Brain microvascular endothelial cell (primary cell): ENCODE measurements at regions not wholly inside any gene's neighbourhood (a gene's known extent, or its start where the extent isn't known, plus 50 kb on each side); places are given as distances from the start of the nearest gene placed in this dataset.

Experiments
- DNase-seq: peaks from one replicate; pipeline ENCODE4 v3.0.0-alpha.2; 2020
- H3K27ac ChIP-seq: fragments of 250-450 bp; sonication (Bioruptor Pico); 2 replicates; pipeline ENCODE4 v1.5.1; 2020; ENCODE audit warnings: mild to moderate bottlenecking, moderate library complexity
- H3K27me3 ChIP-seq: fragments of 250-450 bp; sonication (Bioruptor Pico); replicated peaks from 2 replicates; pipeline ENCODE4 v1.5.1; 2020; ENCODE audit warnings: mild to moderate bottlenecking
- H3K36me3 ChIP-seq: fragments of 250-450 bp; sonication (Bioruptor Pico); replicated peaks from 2 replicates; pipeline ENCODE4 v1.5.1; 2020; ENCODE audit warnings: mild to moderate bottlenecking
- H3K4me3 ChIP-seq: 2 replicates; pipeline ENCODE4 v1.5.1; 2011; ENCODE audit warnings: low read depth, mild to moderate bottlenecking, control low read depth, low read length, moderate library complexity
- in situ Hi-C: cut with HindIII; loops from 2 replicates; pipeline ENCODE4 v1.10.0; 2017; ENCODE audit warnings: low sequenced_read_pairs, low pct_ligation_motif_present
- TF ChIP-seq, protein P1 (sequence below): IDR thresholded peaks from 2 replicates; pipeline ENCODE4 v1.5.1; 2011; ENCODE audit warnings: low read depth, mild to moderate bottlenecking, moderate library complexity, low read length, control low read depth, inconsistent platforms; ENCODE audit errors: missing control alignments

DNA sequence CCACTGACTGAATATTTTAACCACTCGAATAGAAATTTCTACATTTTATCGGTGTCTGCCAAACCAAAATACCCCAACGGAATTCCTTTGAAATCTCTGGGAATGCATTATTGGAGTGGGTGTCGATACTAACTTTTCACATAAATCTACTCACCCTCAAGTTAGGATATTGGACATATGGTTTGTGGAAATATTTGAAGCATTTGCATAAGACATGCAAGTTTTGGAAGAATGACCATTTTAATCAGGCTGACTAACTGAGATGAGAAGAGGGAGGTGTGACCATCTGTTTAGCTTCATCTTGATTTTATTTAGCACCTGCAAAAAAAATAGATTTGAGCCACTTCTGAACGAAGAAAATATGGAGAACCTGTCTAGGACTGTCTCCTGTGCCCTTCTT is 61.2 kb downstream of the KLF6 start:
- TF ChIP-seq, protein P1, sequence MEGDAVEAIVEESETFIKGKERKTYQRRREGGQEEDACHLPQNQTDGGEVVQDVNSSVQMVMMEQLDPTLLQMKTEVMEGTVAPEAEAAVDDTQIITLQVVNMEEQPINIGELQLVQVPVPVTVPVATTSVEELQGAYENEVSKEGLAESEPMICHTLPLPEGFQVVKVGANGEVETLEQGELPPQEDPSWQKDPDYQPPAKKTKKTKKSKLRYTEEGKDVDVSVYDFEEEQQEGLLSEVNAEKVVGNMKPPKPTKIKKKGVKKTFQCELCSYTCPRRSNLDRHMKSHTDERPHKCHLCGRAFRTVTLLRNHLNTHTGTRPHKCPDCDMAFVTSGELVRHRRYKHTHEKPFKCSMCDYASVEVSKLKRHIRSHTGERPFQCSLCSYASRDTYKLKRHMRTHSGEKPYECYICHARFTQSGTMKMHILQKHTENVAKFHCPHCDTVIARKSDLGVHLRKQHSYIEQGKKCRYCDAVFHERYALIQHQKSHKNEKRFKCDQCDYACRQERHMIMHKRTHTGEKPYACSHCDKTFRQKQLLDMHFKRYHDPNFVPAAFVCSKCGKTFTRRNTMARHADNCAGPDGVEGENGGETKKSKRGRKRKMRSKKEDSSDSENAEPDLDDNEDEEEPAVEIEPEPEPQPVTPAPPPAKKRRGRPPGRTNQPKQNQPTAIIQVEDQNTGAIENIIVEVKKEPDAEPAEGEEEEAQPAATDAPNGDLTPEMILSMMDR = no peak
- Histone ChIP-seq H3K27ac (no peak overlapping the region), H3K27me3 (no peaks in the 10 kb centered on the region), H3K4me3 (no peak overlapping the region), H3K36me3 (no peaks in the 10 kb centered on the region)
- in situ Hi-C loops = no loop called here
- DNase-seq = no peak

DNA sequence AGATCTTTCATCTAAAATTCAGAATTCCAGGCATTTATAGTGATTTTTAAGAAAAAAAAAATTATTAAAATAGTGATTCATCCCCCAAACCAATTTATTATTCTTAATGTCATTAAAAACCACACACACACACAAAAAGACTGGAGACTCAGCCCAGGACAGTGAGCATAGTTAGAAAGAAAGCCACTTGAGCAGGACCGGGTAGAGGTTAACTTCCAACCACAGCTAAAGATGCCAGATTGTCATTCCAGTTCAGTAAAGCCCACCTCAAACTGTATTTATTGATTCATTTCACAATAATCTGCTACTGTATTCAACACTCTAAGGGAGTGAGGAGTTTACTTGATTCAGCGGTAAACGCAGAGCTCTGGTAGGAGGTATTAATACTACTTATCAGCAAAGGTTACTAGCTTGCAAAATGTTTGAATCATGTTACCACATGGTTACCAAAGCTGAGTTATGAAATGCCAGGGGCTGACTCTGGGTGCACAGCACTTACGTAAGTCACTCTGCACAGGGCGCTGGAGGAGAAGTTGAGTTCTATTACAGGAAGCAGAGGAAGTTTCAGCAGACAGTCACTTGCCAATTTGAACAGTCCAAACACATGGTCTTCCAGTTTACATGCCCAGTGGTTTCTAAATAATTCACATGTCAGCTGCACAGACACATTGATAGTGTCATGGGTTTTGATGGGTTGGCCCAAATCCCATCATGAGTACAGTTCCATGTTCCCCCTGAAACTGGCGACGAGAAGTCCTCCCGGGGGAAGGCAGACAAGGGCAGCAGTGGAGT is 64.6 kb downstream of the KLF6 start:
- H3K27me3 ChIP-seq = no peaks in the 10 kb centered on the region
- in situ Hi-C loops = no loop called here
- no peak overlapping the region for H3K27ac ChIP-seq
- peak; percentile 77 for DNase-seq
- H3K4me3 ChIP-seq = no peak overlapping the region
- H3K36me3 ChIP-seq = no peaks in the 10 kb centered on the region
- TF ChIP-seq, protein P1 = no peak

DNA sequence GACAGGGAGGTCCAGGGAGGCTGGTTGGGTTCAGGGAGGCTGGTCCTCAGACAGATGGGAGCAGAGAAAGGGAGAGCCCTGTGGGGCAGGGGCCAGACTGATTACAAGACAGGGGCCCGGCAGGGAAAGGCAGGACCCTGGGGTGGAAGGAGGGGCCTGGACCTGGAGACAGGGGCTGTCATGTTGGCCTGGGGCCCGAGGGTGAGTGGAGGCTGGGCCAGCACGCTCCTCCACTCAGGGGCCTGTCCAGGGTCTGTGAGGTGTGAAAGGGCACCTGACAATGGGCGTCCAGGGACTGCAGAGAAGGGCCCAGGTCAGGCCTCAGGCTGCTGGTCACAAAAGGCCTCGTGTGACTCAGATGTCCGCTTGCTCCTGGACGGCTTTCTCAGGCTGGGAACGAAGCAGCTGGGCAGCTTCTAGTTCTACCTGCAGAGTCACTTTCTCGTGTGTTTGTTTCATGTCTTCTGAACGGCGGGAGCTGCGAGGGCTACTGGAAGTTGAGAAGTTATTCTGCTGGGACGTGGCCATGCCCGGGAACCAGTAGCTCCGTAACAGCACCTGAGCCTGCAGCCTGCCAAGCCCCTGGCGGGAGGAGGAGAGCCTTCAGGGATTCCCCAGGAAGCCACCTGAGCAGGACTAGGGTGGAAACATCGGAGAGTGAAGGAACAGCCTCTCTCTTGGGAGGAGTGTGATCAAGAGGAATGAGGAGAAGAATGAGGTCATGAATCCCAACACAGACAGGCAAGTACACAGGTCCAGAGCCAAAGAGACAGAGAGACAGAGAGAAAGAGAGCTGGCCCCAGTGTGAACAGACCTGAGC is 65.8 kb downstream of the KLF6 start:
- Histone ChIP-seq H3K27ac (no peak overlapping the region), H3K27me3 (no peaks in the 10 kb centered on the region), H3K4me3 (no peak overlapping the region), H3K36me3 (no peaks in the 10 kb centered on the region)
- in situ Hi-C loops = no loop called here
- TF ChIP-seq, protein P1 = no peak
- DNase-seq = no peak

DNA sequence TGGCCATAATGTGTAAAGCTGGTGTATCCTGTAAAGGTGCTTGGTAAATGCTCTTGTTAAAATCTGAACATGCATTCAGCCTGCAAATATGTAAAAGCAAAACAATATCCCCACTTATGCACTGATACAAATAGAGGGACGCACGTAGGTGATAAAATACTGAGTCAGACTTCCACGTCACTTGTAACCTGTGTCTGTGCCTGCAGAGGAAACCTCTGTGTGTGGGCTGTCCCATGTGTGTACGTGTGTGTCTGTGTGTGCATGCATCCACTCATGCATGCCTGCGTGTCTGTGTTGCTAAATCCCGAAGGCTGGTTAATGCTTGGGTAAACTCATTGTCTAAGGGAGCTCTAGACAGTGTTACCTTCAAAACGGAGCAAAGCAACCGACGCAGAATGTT is 68.9 kb downstream of the KLF6 start:
- H3K27me3 ChIP-seq = no peaks in the 10 kb centered on the region
- H3K4me3 ChIP-seq = no peak overlapping the region
- H3K27ac ChIP-seq = no peak overlapping the region
- in situ Hi-C loops = no loop called here
- no peaks in the 10 kb centered on the region for H3K36me3 ChIP-seq
- no peak for DNase-seq
- TF ChIP-seq, protein P1 = no peak

DNA sequence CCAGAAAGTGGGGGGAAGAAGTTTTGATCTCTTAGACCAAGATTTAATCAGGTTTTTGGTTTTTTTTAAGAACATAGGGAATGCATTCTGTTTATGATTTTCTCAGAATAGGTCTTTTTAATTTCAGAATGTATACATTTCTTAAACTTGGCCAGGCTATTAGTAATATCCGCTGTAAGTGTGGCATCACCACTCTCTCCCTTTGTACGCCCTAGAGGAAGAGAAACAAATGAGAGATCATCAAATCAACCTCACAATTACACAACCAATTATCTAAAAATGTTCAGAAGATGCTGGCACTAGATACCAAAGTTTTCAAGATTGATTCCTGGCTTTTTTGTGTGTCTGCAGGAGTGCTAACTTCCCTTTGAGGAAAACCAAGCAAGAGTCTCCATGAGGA is 70.0 kb downstream of the KLF6 start:
- Histone ChIP-seq H3K27ac (no peak overlapping the region), H3K27me3 (no peaks in the 10 kb centered on the region), H3K4me3 (no peak overlapping the region), H3K36me3 (no peaks in the 10 kb centered on the region)
- TF ChIP-seq, protein P1 = no peak
- DNase-seq = no peak
- in situ Hi-C loops = no loop called here
